ENCODE measurements at regions not wholly inside any gene's neighbourhood (a gene's known extent, or its start where the extent isn't known, plus 50 kb on each side); places are given as distances from the start of the nearest gene placed in this dataset.

- Mint-ChIP-seq H3K9me3 (peaks cover 1% of the 10 kb centered on the region), H3K27me3 (ENCODE audit: low read depth, poor library complexity) (peaks cover 12% of the 10 kb centered on the region), H3K27ac (no peak overlapping the region)
Measured at GRCh38 chr4:79023799-79024770, 84.8 kb upstream of the PAQR3 start.

GRCh38 chr4:79022529-79022928 lies 83.3 kb upstream of the PAQR3 start:
- Mint-ChIP-seq H3K4me1 (no peaks in the 10 kb centered on the region), H3K36me3 (ENCODE audit: low read depth) (no peaks in the 10 kb centered on the region), H3K27ac (no peak overlapping the region), H3K4me3 (no peak overlapping the region), H3K9me3 (peaks cover 4% of the 10 kb centered on the region), H3K27me3 (ENCODE audit: low read depth, poor library complexity) (peaks cover 12% of the 10 kb centered on the region)
- peak; percentile 3 for DNase-seq
- no peak for TF ChIP-seq CTCF (IDR thresholded peaks at IDR 0.05)

More at GRCh38 chr4:79023799-79024770, 84.8 kb upstream of the PAQR3 start:
- H3K4me3 Mint-ChIP-seq: no peak overlapping the region
- no peaks in the 10 kb centered on the region for H3K4me1 Mint-ChIP-seq
- no peaks in the 10 kb centered on the region for H3K36me3 Mint-ChIP-seq (ENCODE audit: low read depth)
- no peak for TF ChIP-seq CTCF (IDR thresholded peaks at IDR 0.05)
- DNase-seq: no peak

GRCh38 chr4:79017481-79017880 lies 78.2 kb upstream of the PAQR3 start:
- TF ChIP-seq CTCF (IDR thresholded peaks at IDR 0.05): no peak
- no peaks in the 10 kb centered on the region for H3K36me3 Mint-ChIP-seq (ENCODE audit: low read depth)
- no peak overlapping the region for H3K4me3 Mint-ChIP-seq
- peaks cover 4% of the 10 kb centered on the region for H3K27me3 Mint-ChIP-seq (ENCODE audit: low read depth, poor library complexity)
- no peak overlapping the region for H3K27ac Mint-ChIP-seq
- DNase-seq: no peak
- H3K4me1 Mint-ChIP-seq: no peaks in the 10 kb centered on the region
- peaks cover 4% of the 10 kb centered on the region for H3K9me3 Mint-ChIP-seq

GRCh38 chr4:79016878-79017277 lies 77.6 kb upstream of the PAQR3 start:
- DNase-seq: no peak
- peaks cover 4% of the 10 kb centered on the region for H3K9me3 Mint-ChIP-seq
- TF ChIP-seq CTCF (IDR thresholded peaks at IDR 0.05): no peak
- no peak overlapping the region for H3K4me3 Mint-ChIP-seq
- H3K27me3 Mint-ChIP-seq (ENCODE audit: low read depth, poor library complexity): peaks cover 4% of the 10 kb centered on the region
- H3K4me1 Mint-ChIP-seq: no peaks in the 10 kb centered on the region
- H3K27ac Mint-ChIP-seq: no peak overlapping the region
- H3K36me3 Mint-ChIP-seq (ENCODE audit: low read depth): no peaks in the 10 kb centered on the region

- peaks cover 4% of the 10 kb centered on the region for H3K9me3 Mint-ChIP-seq
- no peaks in the 10 kb centered on the region for H3K4me1 Mint-ChIP-seq
- no peak for DNase-seq
- no peak for TF ChIP-seq CTCF (IDR thresholded peaks at IDR 0.05)
- no peaks in the 10 kb centered on the region for H3K36me3 Mint-ChIP-seq (ENCODE audit: low read depth)
- H3K4me3 Mint-ChIP-seq: no peak overlapping the region
- no peak overlapping the region for H3K27ac Mint-ChIP-seq
- no peaks in the 10 kb centered on the region for H3K27me3 Mint-ChIP-seq (ENCODE audit: low read depth, poor library complexity)
Measured at GRCh38 chr4:79015411-79015810, 76.2 kb upstream of the PAQR3 start.

GRCh38 chr4:79014230-79014629 lies 75.0 kb upstream of the PAQR3 start:
- no peak for TF ChIP-seq CTCF (IDR thresholded peaks at IDR 0.05)
- H3K27ac Mint-ChIP-seq: no peak overlapping the region

More at GRCh38 chr4:79014230-79014629, 75.0 kb upstream of the PAQR3 start:
- Mint-ChIP-seq H3K27me3 (ENCODE audit: low read depth, poor library complexity) (no peaks in the 10 kb centered on the region), H3K9me3 (peaks cover 4% of the 10 kb centered on the region), H3K4me3 (no peak overlapping the region), H3K4me1 (no peaks in the 10 kb centered on the region), H3K36me3 (ENCODE audit: low read depth) (no peaks in the 10 kb centered on the region)
- no peak for DNase-seq
